SK-N-MC (cell line): ENCODE measurements at regions not wholly inside any gene's neighbourhood (a gene's known extent, or its start where the extent isn't known, plus 50 kb on each side); places are given as distances from the start of the nearest gene placed in this dataset.

Experiments
- FOXP2 ChIP-seq: optimal IDR thresholded peaks from 2 replicates; pipeline ENCODE3; 2011; ENCODE audit warnings: mild to moderate bottlenecking, moderate library complexity; ENCODE audit not compliant: insufficient read depth; ENCODE audit errors: extremely low read length, control extremely low read depth
- POLR2AphosphoS5 ChIP-seq: IDR thresholded peaks from 2 replicates; pipeline ENCODE4 v1.6.1; 2012; ENCODE audit warnings: mild to moderate bottlenecking, low read depth, low read length, borderline replicate concordance

GRCh38 chr16:73216932-73217331, 169.0 kb upstream of the ZFHX3 start:
- TF ChIP-seq POLR2AphosphoS5 (no peak), FOXP2 (no peak)
